Germinal center (tissue), 1 donor: ENCODE measurements at regions not wholly inside any gene's neighbourhood (a gene's known extent, or its start where the extent isn't known, plus 50 kb on each side); places are given as distances from the start of the nearest gene placed in this dataset.
A peak's percentile ranks its signal among the peaks of the same experiment; 100 is the strongest.

Experiments
- DNase-seq: peaks from one replicate; pipeline ENCODE4 v3.0.0; 2012; ENCODE audit warnings: mixed read lengths, low spot score

GRCh38 chr7:131226514-131226865 lies 101.2 kb upstream of the MKLN1 start:
- no peak for DNase-seq

- peak; percentile 34 for DNase-seq
Measured at GRCh38 chr7:131231381-131232220, 96.1 kb upstream of the MKLN1 start.

DNA sequence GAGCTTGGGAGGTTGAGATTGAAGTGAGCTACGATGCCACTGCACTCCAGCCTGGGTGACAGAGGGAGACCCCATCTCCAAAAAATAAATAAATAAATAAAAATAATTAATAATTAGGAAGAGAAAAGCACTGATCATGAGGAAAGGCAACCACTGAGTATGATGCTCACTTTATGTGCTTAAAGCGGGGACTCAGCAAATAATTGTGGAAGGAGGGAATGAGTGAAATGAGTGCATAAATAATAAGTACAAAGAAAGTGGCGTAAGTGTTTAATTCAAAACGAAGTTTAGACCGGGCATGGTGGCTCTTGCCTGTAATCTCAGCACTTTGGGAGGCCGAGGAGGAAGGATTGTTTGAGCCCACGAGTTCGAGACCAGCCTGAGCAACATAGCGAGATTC lies 94.9 kb upstream of the MKLN1 start:
- DNase-seq, result no peak

DNA sequence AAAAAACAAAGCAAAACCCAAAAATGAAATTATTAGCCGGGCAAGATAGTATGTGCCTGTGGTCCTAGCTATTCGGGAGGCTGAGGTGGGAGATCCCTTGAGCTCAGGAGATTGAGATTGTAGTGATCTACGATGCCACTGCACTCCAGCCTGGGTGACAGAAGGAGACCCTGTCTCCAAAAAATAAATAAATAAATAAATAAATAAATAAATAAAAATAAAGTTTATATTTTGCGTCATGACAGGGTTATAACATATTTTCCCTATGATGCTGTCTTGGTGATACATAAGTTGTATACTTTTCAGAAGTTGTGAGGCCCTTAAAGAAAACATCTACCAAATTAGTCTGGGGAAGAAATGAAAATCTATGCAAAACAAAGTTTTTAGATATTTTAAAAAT lies 94.5 kb upstream of the MKLN1 start:
- no peak for DNase-seq

DNA sequence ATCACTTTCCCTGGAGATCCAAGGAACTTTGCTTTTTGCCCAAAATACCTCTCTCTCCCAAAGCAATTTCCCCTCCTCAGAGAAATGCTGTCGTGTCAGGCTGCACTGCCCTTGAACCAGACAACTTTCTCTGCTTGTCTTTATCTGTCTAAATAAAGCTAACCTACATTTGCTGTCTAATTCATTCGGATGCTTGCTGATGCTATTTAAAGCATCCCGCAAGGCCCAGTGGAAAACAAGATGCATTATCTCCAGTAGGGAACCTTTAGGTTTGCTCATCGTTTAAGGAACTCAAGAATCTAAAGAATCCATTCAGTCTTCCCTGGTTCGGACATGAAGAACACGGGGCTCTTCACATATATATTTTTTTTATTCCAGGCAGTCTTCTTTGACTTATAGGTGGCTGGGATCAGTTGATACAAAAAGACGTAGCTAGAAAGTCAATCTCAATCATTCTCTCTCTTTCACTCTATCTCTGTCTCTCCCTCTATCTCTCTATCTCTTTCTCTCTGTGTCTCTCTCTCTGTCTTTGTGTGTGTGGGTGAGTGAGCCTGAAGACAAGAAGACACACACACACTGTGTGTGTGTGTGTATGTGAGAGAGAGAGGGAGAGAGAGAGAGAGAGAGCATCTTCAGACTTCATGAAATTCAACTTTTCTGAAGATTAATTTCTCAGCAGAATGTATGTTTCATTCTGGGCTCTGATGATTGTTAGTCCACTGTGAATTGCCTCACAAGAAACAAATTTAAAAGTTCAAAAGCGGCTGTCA lies 92.8 kb upstream of the MKLN1 start:
- no peak for DNase-seq

- DNase-seq, result no peak
Measured at GRCh38 chr7:131235489-131236317, 92.0 kb upstream of the MKLN1 start.

DNA sequence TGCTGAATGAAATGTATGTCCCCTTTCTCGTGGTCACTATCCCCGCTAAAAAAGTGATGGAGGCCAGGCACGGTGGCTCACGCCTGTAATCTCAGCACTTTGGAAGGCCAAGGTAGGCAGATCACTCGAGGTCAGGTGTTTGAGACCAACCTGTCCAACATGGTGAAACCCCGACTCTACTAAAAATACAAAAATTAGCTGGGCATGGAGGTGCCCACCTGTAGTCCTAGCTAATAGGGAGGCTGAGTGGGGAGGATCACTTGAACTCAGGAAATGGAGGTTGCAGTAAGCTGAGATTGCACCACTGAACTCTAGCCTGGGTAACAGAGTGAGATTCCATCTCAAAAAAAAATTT lies 91.4 kb upstream of the MKLN1 start:
- DNase-seq, result no peak

- no peak for DNase-seq
Measured at GRCh38 chr7:131238347-131238931, 89.2 kb upstream of the MKLN1 start.

DNA sequence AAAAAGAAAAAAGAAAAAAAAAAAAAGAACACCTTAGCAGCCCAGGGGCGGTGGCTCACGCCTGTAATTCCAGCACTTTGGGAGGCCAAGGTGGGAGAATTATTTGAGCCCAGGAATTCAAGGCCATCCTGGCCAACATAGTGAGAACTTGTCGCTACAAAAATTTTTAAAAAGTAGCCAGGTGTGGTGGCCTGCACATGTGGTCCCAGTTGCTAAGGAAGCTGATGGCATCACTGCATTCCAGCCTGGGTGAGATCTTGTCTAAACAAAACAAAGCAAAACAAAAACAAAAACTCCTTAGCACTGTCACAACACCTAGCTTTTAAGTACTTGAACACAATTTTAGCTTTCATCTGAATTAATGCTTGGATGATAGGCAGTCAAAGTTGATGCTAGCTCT lies 86.3 kb upstream of the MKLN1 start:
- DNase-seq, result no peak

GRCh38 chr7:131242123-131242650 lies 85.5 kb upstream of the MKLN1 start:
- no peak for DNase-seq

- no peak for DNase-seq
Measured at GRCh38 chr7:131244259-131244852, 83.3 kb upstream of the MKLN1 start.

DNA sequence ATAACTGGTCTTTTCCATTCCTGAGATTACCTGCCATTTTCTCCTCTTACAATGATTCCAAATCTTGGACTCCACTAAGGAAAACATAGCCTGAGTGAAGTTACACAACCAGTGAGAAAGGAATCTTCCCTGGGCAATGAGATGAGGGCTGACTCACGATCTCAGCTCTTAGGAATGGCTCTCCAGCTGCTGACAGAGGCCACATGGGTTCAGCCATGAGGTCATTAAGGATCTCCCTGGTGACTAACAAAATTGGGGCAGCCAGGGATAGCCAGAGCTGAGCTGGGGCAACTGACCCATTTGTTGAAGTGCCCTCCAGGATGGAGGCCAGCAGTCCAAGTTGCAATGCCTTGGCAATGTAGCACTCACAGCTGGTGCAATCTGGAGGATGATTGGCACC lies 78.7 kb upstream of the MKLN1 start:
- no peak for DNase-seq

GRCh38 chr7:131249483-131249882 lies 78.2 kb upstream of the MKLN1 start:
- no peak for DNase-seq

GRCh38 chr7:131250331-131250730 lies 77.3 kb upstream of the MKLN1 start:
- DNase-seq, result no peak

DNA sequence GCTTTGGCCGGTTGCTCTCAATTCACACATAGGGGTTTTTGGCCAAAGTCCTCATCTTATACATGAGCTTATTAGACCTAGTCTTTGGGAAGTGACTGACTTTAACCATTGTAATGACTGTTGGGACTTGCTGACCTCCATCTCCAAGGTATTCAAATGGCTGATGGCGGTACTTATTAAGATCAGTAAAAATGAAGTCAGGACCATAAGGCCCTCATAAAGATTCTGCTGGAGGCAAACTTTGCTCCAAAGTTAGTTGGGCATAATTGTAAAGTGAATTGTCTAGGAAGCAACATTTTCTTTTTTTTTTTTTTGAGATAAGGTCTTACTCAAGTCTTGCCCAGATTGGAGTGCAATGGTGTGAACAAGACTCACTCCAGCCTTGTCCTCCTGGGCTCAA lies 76.3 kb upstream of the MKLN1 start:
- DNase-seq, result no peak

DNA sequence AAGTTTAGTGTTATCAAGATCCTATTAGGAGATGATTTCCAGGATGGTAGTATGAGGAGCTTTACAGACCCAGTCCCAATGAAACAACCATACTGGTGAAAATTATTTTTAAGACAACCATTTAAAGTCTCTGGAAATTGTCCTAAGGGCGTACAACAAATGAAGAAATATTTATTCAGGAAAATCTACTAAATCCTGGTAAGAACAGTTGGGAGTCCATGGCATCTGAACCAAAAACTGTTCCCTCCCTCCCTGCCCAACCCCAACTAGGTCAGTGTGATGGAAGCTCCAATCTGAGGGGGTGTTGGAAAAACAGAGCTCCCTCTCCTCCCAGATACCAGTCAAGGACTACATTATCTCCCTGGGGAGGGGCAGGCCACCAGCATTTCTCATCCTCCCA lies 74.7 kb upstream of the MKLN1 start:
- DNase-seq, result no peak

GRCh38 chr7:131254211-131254610 lies 73.5 kb upstream of the MKLN1 start:
- no peak for DNase-seq

- no peak for DNase-seq
Measured at GRCh38 chr7:131255242-131255641, 72.4 kb upstream of the MKLN1 start.

GRCh38 chr7:131261476-131261994 lies 66.1 kb upstream of the MKLN1 start:
- DNase-seq, result no peak

DNA sequence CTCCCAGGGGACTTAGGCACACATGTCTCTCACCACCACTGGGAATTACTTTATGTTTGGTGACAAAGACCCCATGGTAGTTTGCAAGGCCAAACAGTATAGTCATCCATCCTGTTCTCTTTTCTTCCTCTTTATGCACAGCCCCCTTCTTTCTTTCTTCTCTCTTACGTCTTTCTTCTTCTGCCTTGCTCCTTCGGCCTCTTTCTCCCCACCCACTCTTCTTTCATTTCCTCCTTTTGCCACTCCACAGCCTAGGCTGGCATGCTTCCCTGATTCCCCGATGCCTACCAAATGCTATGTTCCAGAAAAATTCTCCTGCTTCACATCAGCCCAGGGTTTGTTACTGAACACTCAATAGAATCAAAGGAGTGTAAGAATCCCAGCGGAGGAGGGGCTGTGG lies 62.4 kb upstream of the MKLN1 start:
- no peak for DNase-seq

DNA sequence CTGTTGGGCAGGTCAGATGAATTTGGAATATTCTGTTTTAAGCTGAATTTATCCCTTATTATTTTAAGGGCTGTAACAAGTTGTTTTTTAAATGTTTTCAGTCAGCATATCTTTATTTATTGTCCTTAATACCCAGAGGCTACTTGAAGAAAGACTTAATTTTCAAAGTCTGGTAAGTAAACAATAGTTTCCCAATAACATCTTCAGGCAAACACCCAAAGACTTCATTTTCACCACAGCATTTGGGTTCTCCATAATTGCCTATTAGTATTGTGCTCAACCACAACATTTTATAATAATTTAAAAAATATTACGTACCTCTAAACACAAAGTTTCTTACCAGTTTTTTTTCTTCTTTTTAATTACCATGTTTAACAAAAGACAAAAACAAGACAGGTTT lies 60.0 kb upstream of the MKLN1 start:
- DNase-seq, result no peak

GRCh38 chr7:131268906-131269305 lies 58.8 kb upstream of the MKLN1 start:
- no peak for DNase-seq
